H1 (cell line): ENCODE measurements at regions not wholly inside any gene's neighbourhood (a gene's known extent, or its start where the extent isn't known, plus 50 kb on each side); places are given as distances from the start of the nearest gene placed in this dataset.

Experiments
- CHD2 ChIP-seq: IDR thresholded peaks from 2 replicates; pipeline ENCODE4 v1.6.1; 2012; ENCODE audit warnings: low read length, improper control_type of control experiment
- HDAC6 ChIP-seq: IDR thresholded peaks from one replicate; pipeline ENCODE4 v1.7.1; 2012; ENCODE audit warnings: low read depth, mild to moderate bottlenecking, inconsistent platforms, low read length, moderate library complexity
- NANOG ChIP-seq: IDR thresholded peaks from 2 replicates; pipeline ENCODE4 v1.6.1; 2011; ENCODE audit warnings: low read length, low read depth, mild to moderate bottlenecking, inconsistent platforms; ENCODE audit not compliant: insufficient read depth, poor library complexity, severe bottlenecking
- SP1 ChIP-seq: IDR thresholded peaks from 2 replicates; pipeline ENCODE4 v1.6.1; 2011; ENCODE audit warnings: low read depth, low read length

- TF ChIP-seq HDAC6 (no peak), CHD2 (no peak), SP1 (no peak), NANOG (no peak)
Observed at GRCh38 chr7:24175603-24176002, 108.4 kb upstream of the NPY start (continued).
